Kidney tubule cell (primary cell): ENCODE measurements at regions not wholly inside any gene's neighbourhood (a gene's known extent, or its start where the extent isn't known, plus 50 kb on each side); places are given as distances from the start of the nearest gene placed in this dataset.
"Not testable (repeated sequence)": the region's sequence is repeated elsewhere in the genome, so short reads cannot be mapped to it uniquely, and the experiment has no call there.

Experiments
- DNase-seq: peaks from one replicate; pipeline ENCODE4 v3.0.0-alpha.2; 2018; ENCODE audit warnings: low spot score

DNA sequence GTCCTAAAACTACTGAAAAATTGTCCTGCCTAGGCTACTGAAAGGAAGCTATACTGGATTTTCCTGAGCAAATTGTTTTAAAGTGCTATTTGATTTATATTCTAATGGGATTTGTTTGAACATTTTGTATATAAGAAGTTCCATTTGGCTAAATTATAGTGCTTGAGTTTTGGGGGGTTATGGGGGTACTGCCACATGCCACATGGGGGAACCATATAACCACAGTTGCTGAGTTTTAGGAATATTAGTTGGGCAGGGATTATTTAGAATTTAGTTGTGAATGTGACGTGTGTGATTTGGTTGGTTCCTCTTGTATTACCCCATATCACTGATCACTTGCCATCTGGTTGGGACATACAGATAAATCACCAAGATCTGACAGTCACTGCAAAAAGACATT lies 224.5 kb upstream of the TAPT1 start:
- DNase-seq, result no peak

DNA sequence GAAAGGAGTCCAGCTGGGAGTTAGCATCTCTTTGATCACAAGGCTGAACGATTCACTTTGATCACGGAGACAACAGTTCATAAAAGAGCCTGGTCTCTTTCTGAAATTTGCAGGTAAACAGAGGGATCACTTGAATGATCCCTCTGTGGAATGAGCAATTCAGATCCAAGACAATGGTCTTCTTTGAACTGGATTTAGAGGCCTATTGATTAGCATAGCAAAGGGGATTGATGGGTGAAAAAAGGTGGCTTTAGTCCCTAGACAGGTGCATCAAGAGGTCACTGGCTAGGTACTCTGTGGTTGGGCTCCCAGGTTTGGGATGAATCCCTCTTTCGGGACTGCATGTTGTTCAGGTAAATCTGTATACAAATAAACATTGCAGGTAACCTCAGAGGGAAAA lies 223.8 kb upstream of the TAPT1 start:
- no peak for DNase-seq

DNA sequence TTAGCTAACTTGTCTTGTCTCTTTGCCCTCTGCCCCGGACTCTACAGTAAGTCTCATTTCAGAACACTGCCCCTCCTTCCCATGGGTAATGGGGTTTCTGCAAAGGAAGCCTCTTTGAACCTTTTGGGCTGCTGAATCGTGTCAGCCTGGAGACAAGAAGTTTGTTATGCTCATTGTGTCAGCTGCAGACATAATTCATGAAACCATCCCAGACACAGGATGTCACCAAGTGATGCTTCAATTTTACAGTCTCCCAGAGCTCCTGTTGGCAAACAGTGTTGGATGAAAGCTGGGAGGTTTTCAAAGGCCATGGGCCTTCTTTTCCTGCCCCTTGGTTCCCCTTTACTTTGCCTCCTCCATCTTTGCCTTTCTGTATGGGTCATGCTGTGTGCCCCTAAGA lies 223.1 kb upstream of the TAPT1 start:
- DNase-seq, result no peak

DNA sequence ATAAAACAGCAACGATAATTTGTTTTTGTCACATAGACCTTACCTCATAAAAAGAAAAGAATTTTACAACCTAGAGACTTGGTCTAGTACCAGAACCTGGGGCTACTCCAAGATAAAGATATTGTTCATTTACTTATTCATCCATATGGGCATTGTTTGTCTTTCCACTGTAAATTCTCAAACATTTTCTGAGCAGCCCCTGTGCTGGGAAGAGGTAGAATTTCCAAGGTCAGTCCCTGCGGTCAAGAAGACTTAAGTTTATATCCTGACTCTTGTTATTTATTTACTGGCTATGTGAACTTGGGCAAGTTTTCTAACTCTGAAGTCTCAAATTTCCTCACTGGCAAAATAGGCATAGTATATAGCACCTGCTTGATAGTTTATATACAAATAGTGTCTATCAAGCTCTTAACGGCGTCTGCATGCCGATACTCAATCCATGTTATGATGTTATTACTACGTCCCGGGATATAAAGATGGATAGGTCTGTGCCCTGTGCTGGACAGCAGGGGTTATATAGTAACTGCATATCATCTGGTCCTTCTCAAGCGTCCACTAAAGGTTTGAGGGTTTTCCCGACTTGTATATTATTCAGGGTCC lies 222.1 kb upstream of the TAPT1 start:
- DNase-seq, result no peak

DNA sequence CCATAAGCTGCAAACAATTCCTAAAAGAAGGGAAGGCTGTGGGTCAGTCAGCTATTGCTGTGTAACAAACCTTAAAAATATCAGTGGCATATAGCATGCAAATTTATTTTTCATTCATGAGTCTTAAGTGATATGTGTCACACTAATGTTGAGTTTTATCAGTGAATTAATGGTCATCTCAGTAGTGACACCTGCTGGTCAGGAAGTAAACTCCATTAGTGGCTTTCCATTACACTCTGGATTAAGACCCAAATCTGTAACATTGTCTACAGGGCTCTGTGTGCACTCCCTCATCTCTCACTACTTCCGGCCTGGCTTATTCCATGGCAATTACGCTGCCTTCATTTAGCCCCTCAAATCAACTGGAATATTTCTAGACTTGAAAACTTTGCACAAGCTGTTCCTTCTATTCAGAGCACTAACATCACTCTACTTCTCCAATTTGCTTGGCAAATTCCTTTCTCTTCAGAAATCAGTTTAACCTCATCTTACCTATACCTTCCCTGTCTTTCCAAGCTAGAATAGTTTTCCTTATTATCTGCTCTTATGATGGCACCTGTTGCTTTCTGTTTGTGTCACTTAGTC lies 217.3 kb upstream of the TAPT1 start:
- DNase-seq, result peak; percentile 66

DNA sequence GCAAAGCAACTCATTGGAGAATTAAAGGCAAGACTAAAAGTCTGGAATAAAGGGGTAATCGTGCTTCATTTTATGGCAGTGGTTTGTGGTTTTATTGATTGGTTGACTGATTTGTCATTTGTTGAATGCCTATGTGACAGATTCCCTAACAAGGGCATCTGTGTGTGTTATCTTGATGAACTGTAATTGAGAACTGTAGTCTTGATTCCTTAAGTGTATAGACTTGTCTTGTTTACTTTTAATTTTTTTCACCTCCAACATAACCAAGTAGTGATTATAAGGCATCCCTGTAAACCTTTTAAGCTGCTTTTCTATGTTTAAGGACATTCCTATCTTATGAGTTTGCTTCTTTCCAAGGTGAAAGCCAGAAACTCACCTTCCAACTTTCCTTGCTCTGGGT lies 216.0 kb upstream of the TAPT1 start:
- DNase-seq, result peak; percentile 6

DNA sequence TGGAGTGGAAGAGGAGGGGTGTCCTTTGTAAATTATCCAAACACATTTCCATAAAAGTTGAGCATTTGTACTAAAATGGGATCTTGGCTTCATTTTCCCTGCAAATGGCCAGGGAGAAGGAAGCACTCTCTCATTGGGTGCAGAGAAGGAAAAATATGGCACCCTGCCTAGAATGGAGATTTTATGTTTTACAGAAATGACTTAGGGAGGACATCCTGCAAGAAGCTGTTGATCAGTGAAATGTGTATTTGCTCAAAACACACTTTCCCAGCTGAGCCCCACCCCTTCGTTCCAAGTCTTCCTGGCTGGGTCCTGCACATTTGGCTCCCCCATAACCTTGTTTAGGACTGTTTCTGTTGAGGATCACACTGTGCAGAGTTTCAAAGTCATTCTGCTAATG lies 213.5 kb upstream of the TAPT1 start:
- DNase-seq, result no peak

DNA sequence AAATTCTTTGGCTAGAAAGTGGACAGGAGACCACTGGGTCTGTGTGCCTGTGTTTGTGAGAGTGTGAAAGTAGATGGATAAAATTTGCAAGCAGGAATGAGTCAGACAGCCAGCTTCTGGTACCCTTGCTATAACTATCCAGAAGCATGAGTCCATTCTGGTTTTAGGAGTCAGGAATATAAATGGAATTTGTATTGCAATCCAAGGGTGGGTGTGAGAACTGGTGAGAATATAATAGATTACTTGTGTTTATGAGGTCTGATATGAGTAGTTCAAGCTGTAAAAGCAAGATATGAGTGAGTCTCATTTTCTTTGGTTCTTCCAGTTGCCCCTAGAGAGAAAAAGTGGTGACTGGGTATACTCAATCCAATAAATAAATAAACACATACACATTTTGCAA lies 212.7 kb upstream of the TAPT1 start:
- DNase-seq, result no peak

DNA sequence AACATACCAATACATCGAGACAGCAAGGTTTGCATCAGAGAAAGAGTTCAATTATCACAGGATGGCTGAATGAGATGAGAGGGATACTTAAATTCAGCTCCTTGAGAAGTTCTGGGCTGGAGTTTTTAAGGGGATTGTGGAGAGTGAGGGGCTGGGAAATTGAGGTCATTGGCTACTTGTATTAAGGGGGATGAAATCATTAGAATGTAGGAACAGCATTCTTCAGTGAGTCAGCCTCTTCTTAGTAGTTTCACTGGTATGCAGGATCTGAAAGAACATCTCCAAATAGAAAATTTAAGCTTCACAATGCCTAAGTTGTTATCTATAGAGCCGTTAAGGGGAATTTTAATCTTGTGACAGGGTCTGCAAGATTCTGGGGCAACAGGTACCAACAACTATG lies 211.6 kb upstream of the TAPT1 start:
- peak; percentile 28 for DNase-seq

DNA sequence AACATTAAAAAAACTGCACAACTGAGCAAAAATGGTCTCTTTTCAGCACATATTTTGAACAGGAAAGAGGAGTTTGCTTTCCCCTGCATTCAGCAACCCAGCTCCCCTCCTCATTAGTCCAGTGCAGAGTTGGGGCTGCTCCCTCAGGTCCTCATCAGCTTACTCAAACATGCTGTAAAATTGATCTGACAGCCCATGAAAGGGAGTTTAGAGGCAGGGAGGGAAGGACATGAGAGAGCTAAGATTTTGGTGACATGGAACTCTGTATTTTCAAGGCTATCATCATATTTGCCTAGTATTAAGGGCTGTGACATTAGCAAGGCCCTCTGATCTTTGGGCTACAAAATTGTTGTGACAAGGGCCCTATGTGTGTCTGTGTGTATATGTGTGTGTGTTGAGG lies 205.6 kb upstream of the TAPT1 start:
- no peak for DNase-seq

DNA sequence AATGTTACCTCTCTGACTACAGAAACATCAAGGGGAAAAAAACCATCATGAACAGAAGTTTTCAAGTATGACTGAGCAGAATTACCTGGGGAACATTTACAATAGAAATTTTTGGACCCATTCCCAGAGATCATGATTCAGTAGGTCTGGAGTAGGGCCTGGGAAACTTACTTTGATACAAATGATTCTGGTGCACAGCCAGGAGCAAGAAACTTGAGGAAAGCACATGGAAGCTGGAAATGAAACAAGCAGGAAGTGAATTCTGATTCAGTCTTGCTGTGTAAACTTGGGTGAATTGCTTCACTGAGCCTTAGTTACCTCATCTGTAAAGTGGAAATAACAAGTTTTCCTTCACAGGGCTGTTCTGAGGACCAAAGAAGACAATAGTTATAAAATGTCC lies 192.5 kb upstream of the TAPT1 start:
- peak; percentile 96 for DNase-seq

DNA sequence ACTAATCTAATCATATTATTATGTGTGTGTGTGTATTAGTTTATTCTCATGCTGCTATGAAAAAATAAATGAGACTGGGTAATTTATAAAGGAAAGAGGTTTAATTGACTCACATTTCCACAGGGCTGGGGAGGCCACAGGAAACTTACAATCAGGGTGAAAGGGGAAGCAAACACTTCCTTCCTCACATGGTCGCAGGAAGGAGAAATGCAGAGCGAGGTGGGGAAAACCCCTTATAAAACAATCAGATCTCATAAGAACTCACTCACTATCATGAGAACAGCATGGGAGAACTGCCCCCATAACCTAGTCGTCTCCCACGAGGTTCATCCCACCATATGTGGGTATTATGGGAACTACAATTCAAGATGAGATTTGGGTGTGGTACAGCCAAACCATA lies 190.9 kb upstream of the TAPT1 start:
- no peak for DNase-seq

DNA sequence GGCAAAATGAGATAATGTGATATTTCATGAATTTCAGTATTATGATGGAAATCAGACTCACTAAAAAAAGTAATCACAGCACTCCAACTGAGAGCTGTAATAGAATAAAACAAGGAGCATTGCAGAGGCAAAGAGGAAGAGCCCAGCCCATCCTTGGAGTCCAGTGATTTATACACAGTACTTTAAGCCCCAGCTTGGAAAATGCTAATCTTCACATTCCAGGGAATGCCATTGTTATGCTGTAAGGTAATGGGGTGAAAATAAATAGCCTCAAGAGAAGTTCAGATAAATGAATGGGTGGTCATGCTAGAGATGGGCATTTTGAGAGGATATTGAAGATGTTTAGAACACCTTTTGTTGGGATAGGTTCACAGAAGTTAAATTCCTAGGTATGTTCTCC lies 190.3 kb upstream of the TAPT1 start:
- no peak for DNase-seq

DNA sequence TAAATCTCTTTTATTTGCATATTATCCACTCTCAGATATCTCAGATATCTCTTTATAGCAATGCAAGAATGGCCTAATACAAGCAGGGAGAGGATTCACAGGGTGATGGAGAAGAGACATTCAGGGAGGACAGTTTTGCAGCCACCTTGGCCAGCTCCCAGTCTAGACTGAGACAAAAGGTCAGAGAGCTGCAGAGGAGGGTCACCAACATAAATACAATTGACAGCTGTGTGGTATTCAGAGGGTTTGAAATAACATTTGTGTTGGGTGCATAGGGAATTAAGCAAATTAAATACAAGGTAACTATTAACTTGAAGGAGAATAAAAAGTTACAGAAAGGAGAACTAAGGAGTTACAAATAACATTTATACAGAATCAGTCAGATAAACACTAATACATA lies 189.5 kb upstream of the TAPT1 start:
- DNase-seq, result no peak

DNA sequence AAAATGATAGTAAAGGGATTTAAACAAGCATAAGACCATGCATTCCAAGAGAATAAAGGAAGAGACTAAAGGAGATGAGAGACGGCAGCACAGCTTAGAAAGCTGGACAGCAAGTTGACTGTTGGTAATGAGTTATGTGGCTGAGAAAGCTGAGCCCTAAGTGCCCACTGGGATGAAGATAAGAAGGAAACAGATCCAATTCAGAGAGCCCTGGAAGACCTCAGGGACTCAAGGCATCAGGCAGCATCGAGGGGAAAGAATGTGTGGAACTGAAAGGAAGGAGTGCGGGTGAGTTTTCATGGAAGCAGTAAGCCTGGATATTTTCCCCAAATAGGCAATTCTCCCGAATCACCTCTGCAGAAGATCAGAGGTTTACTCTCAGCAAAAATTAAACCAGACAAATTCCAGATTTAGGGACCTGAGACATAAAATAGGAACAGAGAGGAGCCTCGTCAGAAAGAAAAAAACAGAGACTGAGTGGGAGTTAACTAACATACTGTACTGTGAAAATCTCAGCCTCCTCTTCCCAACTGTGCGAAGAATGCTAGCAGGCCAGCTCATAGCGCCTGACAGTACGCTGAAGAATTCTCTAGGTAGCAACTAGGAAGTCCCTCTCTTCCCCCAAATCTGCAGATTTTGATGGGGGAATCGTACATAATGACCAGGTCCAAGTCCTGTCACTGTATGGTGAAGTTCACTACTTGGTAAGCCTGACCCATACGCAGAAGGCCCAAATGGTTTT lies 187.7 kb upstream of the TAPT1 start:
- no peak for DNase-seq

DNA sequence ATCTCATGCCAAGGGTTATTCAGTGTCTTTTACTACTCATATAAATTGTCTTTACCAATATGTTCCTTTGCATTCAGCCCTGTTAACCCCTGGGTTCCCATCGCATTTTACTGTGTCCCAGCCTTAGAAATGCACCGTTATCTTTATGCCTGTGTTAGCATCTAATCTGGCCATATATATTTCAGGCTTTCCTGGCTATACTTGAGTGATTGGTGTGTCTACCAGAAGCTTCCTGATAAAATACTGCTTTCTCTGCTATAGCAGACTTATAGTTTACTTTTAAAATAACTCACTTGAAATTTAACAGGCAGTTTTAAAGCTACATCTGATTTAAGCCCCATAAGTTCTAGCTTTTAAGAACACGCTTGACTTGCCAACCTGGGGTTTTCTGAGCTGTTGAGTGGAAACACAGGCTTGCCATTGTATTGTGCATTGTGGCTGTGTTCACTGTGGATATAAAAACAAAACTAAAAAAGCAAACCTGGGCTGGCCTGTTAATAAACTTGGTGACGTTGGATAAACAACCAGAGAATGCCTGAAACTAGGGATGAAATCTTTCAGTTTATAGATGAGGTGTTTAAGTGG lies 185.3 kb upstream of the TAPT1 start:
- DNase-seq, result no peak

DNA sequence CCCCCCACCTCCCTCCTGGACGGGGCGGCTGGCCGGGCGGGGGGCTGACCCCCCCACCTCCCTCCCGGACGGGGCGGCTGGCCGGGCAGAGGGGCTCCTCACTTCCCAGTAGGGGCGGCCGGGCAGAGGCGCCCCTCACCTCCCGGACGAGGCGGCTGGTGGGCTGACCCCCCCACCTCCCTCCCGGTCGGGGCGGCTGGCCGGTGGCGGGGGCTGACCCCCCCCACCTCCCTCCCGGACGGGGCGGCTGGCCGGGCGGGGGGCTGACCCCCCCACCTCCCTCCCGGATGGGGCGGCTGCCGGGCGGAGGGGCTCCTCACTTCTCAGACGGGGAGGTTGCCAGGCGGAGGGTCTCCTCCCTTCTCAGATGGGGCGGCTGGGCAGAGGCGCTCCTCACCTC lies 166.9 kb upstream of the TAPT1 start:
- not testable (repeated sequence) for DNase-seq

DNA sequence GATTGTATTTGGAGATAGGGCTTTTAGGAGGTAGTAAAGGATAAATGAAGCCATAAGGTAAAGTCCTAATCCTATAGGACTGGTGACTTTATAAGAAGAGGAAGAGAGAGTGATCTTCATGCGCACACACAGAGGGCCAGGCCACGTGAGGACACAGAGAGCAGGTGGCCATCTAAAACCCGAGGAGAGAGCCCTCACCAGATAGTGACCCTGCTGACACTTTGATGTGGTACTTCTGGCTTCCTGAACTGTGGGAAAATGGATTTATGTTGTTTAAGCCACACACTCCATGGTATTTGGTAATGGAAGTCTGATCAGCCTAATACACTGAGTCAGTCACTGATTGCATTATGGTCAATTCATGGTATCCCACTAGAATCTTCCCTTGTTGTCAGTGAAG lies 164.9 kb upstream of the TAPT1 start:
- no peak for DNase-seq

DNA sequence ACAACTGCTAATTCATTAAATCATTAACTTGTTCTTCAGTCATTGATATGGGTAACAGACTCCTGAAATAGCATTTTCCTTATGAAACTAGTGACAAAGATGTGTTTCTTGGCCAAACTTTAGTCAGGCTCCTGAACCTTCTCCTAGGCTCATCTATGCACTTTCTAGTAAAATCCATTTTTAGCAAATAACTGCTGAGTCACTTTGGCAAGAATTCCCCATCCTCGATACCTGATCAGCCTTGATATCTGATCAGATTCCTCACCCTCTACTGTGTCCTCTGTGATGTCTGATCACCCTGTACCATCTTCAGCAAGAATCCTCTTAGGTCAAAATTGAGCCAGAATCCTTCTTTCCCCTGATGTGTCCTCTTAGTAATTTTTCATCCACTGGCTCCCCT lies 161.2 kb upstream of the TAPT1 start:
- no peak for DNase-seq

DNA sequence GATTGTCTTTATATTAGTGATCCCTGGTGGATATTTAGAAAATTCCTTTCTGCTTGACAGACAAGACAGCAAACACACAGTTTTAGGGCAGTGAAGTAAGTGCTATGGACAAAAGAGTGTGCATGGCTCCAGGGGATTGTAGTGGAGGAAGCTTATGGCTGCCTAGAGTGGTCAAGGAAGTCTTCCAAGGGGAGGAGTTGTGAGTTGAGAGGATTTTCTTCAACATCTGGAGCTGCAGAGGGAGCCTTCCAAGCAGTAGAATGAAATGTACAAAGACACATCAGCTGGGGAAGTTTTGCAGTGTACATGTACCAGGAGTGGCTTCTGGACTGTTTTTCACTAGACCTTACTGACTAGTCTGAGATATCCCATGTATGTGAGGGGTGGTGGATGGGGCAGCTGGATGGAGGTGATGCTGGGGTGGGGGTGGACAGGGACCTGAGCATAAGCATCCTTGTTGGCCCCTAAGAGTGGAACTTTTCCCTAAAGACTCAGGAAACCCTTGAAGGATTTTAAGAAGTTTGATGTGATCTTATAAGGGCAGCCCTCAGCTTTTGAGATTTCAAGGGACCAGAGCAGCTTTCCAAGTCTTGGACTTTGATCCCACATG lies 160.5 kb upstream of the TAPT1 start:
- no peak for DNase-seq

DNA sequence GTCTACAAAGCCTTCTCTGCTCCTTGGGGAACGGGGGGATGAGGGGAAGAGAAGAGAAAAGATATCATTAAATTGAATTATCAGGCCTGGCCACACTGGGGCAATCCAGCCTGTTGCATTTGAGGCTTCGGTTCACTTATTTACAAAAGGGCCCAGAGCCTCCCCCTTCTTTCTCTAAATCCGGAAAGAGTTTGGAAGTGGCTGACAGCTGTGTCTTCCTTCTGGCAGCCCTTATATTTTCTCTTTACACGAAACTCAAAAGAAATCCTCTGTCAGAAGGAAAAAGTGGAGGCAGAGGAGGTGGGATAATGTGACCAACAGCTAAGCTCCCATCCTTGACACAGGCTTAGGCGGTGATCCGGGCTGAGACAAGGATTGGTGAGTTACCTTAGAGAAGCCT lies 158.3 kb upstream of the TAPT1 start:
- no peak for DNase-seq

DNA sequence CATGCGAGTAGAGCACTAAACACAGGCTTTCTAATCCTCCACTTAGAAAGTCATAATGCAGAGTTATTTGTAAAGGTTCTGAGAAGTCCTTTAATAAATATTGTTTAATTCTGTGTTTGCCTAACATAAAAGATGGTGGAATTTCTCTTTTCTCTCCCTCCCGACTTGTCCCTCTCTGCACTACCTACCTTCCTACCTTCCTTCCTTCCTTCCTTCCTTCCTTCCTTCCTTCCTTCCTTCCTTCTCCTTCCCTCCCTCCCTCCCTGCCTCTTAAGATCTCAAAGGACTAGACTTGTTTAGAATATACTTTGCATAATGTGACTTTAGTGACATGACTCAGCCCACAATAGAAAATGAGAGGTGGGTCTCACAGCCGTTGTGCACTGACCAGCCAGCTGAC lies 156.3 kb upstream of the TAPT1 start:
- DNase-seq, result no peak

DNA sequence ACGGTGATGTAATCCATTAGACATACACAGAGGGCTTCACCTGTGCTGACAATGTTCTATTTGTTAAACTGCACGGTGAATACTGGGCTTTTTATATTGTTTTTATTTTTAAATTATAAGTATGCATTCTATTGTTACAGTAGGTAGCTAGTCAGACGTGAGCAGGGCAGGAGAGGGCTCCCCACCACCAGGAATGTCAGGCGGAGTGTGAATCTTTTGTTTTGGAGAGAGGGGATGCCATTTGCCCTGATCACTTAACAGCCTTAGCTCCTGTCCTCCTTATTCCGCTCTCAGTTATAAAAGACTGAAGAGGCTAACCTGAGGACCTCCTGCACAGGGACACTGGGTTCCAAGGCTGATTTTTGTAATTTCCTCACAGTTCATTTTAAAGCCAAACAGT lies 151.6 kb upstream of the TAPT1 start:
- no peak for DNase-seq
